ENCODE measurements at regions not wholly inside any gene's neighbourhood (a gene's known extent, or its start where the extent isn't known, plus 50 kb on each side); places are given as distances from the start of the nearest gene placed in this dataset.

DNA sequence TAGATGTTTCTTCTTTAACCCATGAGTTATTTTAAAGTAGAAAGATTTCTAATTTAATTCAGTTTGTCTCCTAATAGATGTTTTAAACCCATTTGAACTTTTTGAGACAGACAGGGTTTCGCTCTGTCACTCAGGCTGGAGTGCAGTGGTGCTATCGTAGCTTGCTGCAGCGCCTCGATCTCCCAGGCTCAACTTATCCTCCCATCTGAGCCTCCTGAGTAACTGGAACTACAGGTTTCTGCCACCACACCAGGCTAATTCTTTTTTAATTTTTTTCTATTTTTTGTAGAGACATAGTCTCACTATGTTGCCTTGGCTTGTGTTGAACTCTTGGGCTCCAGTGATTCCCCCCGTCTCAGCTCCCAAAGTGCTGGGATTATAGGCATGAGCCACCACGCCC is 53.0 kb upstream of the RAB18 start:
- DNase-seq, result no peak

DNA sequence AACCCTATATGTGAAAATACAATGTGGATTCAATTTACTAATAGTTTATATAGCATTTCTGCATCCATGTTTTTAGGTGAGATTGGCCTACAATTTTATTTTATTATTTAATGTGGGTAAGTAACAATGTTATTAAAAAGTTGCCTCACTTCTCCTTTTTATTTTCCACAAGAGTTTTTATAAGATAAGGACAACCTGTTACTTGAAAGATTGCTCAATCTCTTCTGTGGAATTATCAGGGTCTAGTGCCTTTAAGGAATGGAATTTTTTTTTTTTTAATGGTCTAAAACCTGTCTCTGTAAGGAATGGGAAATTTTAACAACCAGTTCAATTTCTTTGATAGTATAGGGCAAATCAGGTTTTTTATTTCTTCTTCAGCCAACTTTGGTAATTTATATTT is 53.9 kb upstream of the RAB18 start:
- Mint-ChIP-seq H3K4me1 (ENCODE audit: low read depth, unreplicated experiment) (no peaks in the 10 kb centered on the region), H3K27ac (ENCODE audit: unreplicated experiment) (no peak overlapping the region), H3K36me3 (ENCODE audit: unreplicated experiment) (no peaks in the 10 kb centered on the region), H3K4me3 (ENCODE audit: unreplicated experiment) (no peak overlapping the region), H3K9me3 (ENCODE audit: unreplicated experiment) (no peaks in the 10 kb centered on the region), H3K27me3 (ENCODE audit: unreplicated experiment) (no peaks in the 10 kb centered on the region)
- no peak for DNase-seq
- TF ChIP-seq, protein P1, sequence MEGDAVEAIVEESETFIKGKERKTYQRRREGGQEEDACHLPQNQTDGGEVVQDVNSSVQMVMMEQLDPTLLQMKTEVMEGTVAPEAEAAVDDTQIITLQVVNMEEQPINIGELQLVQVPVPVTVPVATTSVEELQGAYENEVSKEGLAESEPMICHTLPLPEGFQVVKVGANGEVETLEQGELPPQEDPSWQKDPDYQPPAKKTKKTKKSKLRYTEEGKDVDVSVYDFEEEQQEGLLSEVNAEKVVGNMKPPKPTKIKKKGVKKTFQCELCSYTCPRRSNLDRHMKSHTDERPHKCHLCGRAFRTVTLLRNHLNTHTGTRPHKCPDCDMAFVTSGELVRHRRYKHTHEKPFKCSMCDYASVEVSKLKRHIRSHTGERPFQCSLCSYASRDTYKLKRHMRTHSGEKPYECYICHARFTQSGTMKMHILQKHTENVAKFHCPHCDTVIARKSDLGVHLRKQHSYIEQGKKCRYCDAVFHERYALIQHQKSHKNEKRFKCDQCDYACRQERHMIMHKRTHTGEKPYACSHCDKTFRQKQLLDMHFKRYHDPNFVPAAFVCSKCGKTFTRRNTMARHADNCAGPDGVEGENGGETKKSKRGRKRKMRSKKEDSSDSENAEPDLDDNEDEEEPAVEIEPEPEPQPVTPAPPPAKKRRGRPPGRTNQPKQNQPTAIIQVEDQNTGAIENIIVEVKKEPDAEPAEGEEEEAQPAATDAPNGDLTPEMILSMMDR (IDR thresholded peaks at IDR 0.05; ENCODE audit: partially characterized antibody, unreplicated experiment), result no peak

More for the DNA sequence above, 53.0 kb upstream of the RAB18 start:
- no peaks in the 10 kb centered on the region for H3K27me3 Mint-ChIP-seq (ENCODE audit: unreplicated experiment)
- H3K4me1 Mint-ChIP-seq (ENCODE audit: low read depth, unreplicated experiment), result no peaks in the 10 kb centered on the region
- no peak overlapping the region for H3K27ac Mint-ChIP-seq (ENCODE audit: unreplicated experiment)
- no peaks in the 10 kb centered on the region for H3K9me3 Mint-ChIP-seq (ENCODE audit: unreplicated experiment)
- no peaks in the 10 kb centered on the region for H3K36me3 Mint-ChIP-seq (ENCODE audit: unreplicated experiment)
- H3K4me3 Mint-ChIP-seq (ENCODE audit: unreplicated experiment), result no peak overlapping the region
- TF ChIP-seq, protein P1 (IDR thresholded peaks at IDR 0.05; ENCODE audit: partially characterized antibody, unreplicated experiment), result no peak

GRCh38 chr10:27449571-27449970 is 54.5 kb upstream of the RAB18 start:
- H3K4me1 Mint-ChIP-seq (ENCODE audit: low read depth, unreplicated experiment), result no peaks in the 10 kb centered on the region
- no peaks in the 10 kb centered on the region for H3K9me3 Mint-ChIP-seq (ENCODE audit: unreplicated experiment)
- no peaks in the 10 kb centered on the region for H3K36me3 Mint-ChIP-seq (ENCODE audit: unreplicated experiment)
- no peak overlapping the region for H3K4me3 Mint-ChIP-seq (ENCODE audit: unreplicated experiment)
- H3K27ac Mint-ChIP-seq (ENCODE audit: unreplicated experiment), result no peak overlapping the region
- no peaks in the 10 kb centered on the region for H3K27me3 Mint-ChIP-seq (ENCODE audit: unreplicated experiment)
- TF ChIP-seq, protein P1 (IDR thresholded peaks at IDR 0.05; ENCODE audit: partially characterized antibody, unreplicated experiment), result no peak
- DNase-seq, result no peak

GRCh38 chr10:27448921-27449320 is 55.2 kb upstream of the RAB18 start:
- Mint-ChIP-seq H3K4me3 (ENCODE audit: unreplicated experiment) (no peak overlapping the region), H3K36me3 (ENCODE audit: unreplicated experiment) (no peaks in the 10 kb centered on the region), H3K27ac (ENCODE audit: unreplicated experiment) (no peak overlapping the region), H3K9me3 (ENCODE audit: unreplicated experiment) (peaks cover under 1% of the 10 kb centered on the region), H3K4me1 (ENCODE audit: low read depth, unreplicated experiment) (no peaks in the 10 kb centered on the region), H3K27me3 (ENCODE audit: unreplicated experiment) (no peaks in the 10 kb centered on the region)
- no peak for DNase-seq
- TF ChIP-seq, protein P1 (IDR thresholded peaks at IDR 0.05; ENCODE audit: partially characterized antibody, unreplicated experiment), result no peak

- H3K9me3 Mint-ChIP-seq (ENCODE audit: unreplicated experiment), result peaks cover 2% of the 10 kb centered on the region
- TF ChIP-seq, protein P1 (IDR thresholded peaks at IDR 0.05; ENCODE audit: partially characterized antibody, unreplicated experiment), result no peak
- H3K36me3 Mint-ChIP-seq (ENCODE audit: unreplicated experiment), result no peaks in the 10 kb centered on the region
- H3K27me3 Mint-ChIP-seq (ENCODE audit: unreplicated experiment), result no peaks in the 10 kb centered on the region
- no peak for DNase-seq
- no peak overlapping the region for H3K4me3 Mint-ChIP-seq (ENCODE audit: unreplicated experiment)
- no peak overlapping the region for H3K27ac Mint-ChIP-seq (ENCODE audit: unreplicated experiment)
- no peaks in the 10 kb centered on the region for H3K4me1 Mint-ChIP-seq (ENCODE audit: low read depth, unreplicated experiment)
Measured at GRCh38 chr10:27447540-27447939, 56.6 kb upstream of the RAB18 start.

Measured in glutamatergic neuron (in vitro differentiated cells).